ENCODE measurements at regions not wholly inside any gene's neighbourhood (a gene's known extent, or its start where the extent isn't known, plus 50 kb on each side); places are given as distances from the start of the nearest gene placed in this dataset.
"Not testable (repeated sequence)": the region's sequence is repeated elsewhere in the genome, so short reads cannot be mapped to it uniquely, and the experiment has no call there.

- no peak for DNase-seq
These were observed 607.4 kb upstream of the TBL1XR1 start for GRCh38 chr3:177804646-177805045.

- DNase-seq: no peak
These were observed 610.0 kb upstream of the TBL1XR1 start for GRCh38 chr3:177807150-177807875.

GRCh38 chr3:177808928-177809478, 611.7 kb upstream of the TBL1XR1 start:
- not testable (repeated sequence) for DNase-seq

GRCh38 chr3:177810162-177810623, 612.9 kb upstream of the TBL1XR1 start:
- no peak for DNase-seq

GRCh38 chr3:177811112-177811511, 613.8 kb upstream of the TBL1XR1 start:
- DNase-seq: no peak

GRCh38 chr3:177811835-177812234, 614.6 kb upstream of the TBL1XR1 start:
- no peak for DNase-seq

- no peak for DNase-seq
These were observed 615.2 kb upstream of the TBL1XR1 start for GRCh38 chr3:177812492-177812891.

- no peak for DNase-seq
These were observed 616.0 kb upstream of the TBL1XR1 start for GRCh38 chr3:177813322-177813721.

GRCh38 chr3:177816667-177817208, 619.5 kb upstream of the TBL1XR1 start:
- no peak for DNase-seq

GRCh38 chr3:177817751-177818150, 620.5 kb upstream of the TBL1XR1 start:
- no peak for DNase-seq

GRCh38 chr3:177818712-177819240, 621.5 kb upstream of the TBL1XR1 start:
- no peak for DNase-seq

GRCh38 chr3:177820683-177821316, 623.5 kb upstream of the TBL1XR1 start:
- no peak for DNase-seq

GRCh38 chr3:177822681-177823096, 625.4 kb upstream of the TBL1XR1 start:
- DNase-seq: no peak

GRCh38 chr3:177823701-177824189, 626.5 kb upstream of the TBL1XR1 start:
- no peak for DNase-seq

GRCh38 chr3:177824190-177824786, 627.0 kb upstream of the TBL1XR1 start:
- no peak for DNase-seq

GRCh38 chr3:177824841-177825240, 627.6 kb upstream of the TBL1XR1 start:
- DNase-seq: no peak

- no peak for DNase-seq
These were observed 629.0 kb upstream of the TBL1XR1 start for GRCh38 chr3:177826253-177826652.

- DNase-seq: no peak
These were observed 630.4 kb upstream of the TBL1XR1 start for GRCh38 chr3:177827511-177828207.

- no peak for DNase-seq
These were observed 630.9 kb upstream of the TBL1XR1 start for GRCh38 chr3:177828208-177828565.

GRCh38 chr3:177830411-177830849, 633.1 kb upstream of the TBL1XR1 start:
- DNase-seq: no peak

- DNase-seq: no peak
These were observed 634.1 kb upstream of the TBL1XR1 start for GRCh38 chr3:177831361-177831760.

GRCh38 chr3:177832880-177833279, 635.6 kb upstream of the TBL1XR1 start:
- DNase-seq: no peak

Measured in NCI-H1048 (cell line).